ENCODE measurements at regions not wholly inside any gene's neighbourhood (a gene's known extent, or its start where the extent isn't known, plus 50 kb on each side); places are given as distances from the start of the nearest gene placed in this dataset.

DNA sequence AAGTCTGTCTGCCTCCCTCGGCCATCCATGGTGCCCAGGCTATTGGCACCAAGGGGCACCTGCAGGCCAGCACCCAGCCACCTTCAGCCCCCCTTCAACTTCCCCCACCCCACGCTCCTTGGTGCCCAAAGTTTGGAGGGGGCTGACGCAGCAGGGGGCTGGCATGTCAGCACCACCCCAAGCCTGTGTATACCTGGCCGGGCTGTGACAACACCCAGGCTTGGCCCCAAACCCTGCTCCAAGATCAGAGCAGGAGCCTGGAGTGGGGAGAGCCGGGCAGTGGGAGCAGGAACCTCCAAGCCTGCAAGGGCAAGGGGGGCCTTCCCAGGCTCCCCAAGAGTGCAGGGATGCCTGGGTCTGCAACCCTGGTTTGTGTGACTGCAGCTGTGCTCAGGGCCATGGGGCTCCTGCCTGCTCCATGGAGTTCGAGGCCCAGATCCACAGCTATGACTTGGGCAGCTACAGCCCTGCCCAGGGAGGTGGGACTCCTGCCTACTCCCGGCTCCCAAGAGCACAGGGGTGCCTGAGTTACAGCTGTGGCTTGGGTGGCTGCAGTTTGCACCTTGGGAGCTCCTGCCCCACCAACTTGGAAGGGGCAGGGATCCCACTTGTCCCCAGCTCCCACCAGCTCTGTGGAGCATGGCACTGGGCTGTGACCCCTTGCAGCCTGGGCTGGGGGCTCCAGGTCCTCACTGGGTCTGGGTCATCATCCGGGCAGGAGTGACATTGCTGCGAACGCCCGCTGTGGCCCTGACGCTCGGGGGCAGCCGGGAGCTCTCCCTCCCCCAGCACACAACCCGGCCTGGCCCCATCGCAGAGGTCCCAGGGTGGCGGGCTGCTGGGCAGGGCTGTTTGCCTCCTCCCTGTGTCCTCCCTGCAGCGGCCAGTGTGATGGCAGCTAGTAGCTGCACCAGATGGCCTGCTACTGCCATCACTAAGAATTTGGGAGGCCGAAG lies 175.5 kb upstream of the SDK2 start:
- no peak for DNase-seq

GRCh38 chr17:73820686-73821448 lies 176.6 kb upstream of the SDK2 start:
- DNase-seq, result no peak

GRCh38 chr17:73821665-73822064 lies 177.4 kb upstream of the SDK2 start:
- DNase-seq, result no peak

DNA sequence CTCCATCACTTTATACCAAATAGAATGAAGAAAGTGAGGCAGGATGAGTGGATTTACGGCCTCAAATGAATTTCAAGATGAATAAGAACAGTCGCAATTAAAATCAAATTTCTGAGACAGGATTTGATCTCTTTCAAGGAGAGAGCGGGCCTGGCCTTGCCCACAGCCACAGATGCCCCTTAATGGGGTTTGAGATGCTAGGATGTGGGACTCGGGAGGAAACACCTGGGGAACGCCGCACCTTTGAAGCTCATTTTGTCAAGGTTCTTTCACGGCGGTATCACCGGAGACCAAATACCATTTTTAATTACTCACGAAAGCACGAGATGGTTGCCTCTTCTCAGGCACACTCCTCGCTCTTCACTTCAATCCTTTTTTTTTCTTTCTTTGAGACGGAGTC lies 178.1 kb upstream of the SDK2 start:
- no peak for DNase-seq

DNA sequence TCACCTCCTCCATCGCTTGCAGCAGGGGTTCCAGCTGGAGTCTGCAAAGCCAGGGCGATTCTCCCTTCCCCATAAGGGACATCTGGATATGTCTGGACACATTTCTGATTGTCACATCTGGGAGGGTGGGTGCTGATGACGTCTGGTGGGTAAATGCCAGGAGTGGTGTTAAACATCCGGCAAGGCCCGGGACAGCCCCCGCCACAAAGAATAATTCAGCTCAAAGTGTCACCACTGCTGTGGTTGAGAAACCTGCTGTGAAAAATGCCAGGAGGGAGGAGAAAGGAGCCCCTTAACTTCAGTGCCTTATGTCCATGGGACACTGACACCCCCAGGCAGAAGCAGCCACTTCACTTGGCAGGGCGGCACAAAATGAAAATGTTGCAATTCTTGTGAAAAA lies 179.4 kb upstream of the SDK2 start:
- DNase-seq, result no peak

DNA sequence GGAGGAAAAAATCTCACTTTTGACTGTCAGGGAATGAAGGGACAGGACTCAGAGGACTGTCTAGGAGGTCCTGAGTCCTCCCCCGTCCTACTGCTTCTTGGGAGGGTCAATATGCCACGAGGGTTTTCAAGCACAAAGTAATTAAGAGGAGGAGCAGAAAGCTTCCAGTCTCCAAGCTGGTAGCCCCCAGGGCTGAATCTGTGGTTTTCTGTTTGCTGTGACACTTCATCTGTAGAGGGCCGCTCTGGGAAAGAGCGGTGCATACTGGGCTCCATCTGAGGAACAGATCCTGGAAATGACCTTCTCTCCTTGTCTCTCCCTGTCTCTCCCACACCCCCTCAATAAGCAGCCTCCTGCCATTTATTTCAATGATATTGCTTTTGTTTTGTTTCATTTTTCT lies 180.1 kb upstream of the SDK2 start:
- no peak for DNase-seq

- DNase-seq, result no peak
Observed at GRCh38 chr17:73826181-73826871, 182.1 kb upstream of the SDK2 start.

GRCh38 chr17:73826872-73827228 lies 182.6 kb upstream of the SDK2 start:
- DNase-seq, result no peak

DNA sequence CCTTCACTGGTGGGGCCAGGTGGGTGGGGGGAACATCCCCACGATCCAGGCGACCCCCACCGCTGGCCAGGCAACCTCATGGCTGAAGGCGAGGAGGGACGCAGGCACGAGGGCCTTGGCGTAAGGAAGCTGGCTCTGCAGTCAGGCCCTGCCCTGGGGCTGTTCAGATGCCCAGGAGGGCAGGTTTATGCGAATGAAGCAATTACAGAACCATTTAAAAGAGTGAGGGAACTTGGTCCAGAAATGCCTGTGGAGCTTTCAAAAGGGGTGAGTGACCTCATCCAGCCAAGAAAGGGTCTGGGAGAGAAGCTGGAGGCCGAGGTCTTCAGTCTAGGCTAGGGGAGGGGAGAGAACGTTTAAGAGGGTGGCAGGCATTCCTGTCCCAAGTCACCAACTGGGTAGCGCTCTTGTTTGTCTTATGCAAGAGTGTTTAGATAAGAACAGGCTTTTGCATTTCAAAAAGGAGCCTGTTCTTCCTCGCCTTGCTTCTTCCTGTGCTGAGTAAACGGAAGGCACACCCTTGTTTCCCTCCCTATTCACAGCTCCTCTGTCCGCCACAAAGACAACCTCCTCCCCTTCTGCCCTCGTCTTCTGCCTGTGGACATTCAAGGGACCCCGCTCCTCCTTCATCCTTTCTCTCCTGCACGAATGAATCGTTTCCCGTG lies 183.5 kb upstream of the SDK2 start:
- DNase-seq, result no peak

DNA sequence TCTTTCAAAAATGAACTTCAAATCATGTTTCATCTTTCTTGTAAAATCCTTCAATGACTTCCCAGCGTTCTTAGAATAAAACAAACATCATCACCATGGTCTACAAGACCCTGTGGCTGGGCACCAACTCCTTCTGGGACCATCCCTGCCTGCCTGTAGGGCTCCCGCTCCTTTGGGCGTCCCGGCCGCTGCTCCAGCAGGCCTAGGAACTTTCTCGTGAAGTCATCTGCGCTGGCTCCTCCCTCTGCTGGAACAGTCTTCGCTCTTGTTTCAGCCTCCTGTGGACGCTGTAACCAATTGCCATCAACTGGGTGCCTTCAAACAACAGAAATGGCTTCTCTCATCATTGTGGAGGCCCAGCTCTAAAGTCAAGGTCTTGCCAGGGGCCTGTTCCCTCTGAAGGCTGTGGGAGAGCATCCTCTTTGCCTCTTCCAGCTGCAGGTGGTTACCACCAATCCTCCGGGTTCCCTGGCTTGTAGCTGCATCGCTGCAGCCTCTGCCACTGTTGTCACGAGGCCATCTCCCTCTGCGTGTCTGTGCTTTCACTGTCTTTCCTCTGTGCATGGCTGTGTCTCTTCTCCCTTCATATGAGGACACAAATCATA lies 185.5 kb upstream of the SDK2 start:
- DNase-seq, result no peak

DNA sequence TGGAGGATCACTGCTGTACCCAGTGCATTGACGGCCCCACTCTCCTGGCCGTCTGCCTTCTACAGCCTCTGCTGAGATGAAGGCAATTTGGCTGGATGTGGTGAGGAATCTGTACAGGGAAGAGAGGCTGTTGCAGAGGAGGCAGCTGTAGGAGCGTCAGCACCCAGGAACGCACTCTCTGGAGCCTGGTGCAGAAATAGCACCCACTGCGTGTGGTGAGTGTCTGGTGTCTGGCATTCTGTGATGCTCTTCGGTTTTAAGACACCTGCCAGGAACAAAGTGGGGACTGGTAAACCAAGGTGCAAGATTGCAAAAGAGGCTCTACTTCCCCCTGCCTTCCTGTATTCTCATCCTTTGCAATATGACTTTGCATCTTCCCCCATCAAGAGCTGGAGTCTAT lies 187.5 kb upstream of the SDK2 start:
- no peak for DNase-seq

DNA sequence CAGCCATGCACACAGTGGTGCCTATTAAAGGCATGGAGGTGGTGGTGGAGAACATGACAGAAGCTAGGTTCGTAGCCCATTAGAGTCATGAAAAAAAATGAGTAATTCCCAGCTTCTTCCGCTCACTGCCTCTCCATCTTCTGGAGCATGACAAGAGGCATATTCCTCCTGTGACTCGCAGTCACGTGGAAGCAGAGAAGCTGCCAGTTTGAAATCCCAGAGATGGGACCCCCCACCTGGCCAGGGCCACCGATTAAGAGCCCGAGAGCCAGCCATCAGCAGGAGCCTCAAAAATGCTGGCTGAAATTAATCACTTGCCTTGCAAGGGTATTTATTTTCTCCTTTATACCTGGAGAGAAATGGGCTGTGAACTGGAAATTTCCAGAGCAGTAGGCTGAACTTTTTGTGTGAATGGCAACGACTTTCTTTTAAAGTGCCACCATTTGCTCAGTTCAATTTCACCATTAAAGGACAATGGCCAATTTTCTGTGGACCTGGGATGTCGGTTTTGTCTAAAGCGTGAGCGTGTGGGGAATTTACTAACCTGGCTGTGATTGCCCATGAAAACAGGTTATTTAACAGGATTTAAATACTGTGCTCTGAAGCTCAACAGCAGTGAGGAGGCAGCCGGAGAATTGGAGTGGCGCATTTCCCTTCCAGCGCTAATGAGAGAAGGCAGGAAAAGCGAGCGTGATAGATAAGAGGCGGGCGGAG lies 189.7 kb upstream of the SDK2 start:
- no peak for DNase-seq

GRCh38 chr17:73834684-73835343 lies 190.6 kb upstream of the SDK2 start:
- no peak for DNase-seq

- no peak for DNase-seq
Observed at GRCh38 chr17:73835605-73836004, 191.4 kb upstream of the SDK2 start.

- no peak for DNase-seq
Observed at GRCh38 chr17:73838815-73839214, 194.6 kb upstream of the SDK2 start.

DNA sequence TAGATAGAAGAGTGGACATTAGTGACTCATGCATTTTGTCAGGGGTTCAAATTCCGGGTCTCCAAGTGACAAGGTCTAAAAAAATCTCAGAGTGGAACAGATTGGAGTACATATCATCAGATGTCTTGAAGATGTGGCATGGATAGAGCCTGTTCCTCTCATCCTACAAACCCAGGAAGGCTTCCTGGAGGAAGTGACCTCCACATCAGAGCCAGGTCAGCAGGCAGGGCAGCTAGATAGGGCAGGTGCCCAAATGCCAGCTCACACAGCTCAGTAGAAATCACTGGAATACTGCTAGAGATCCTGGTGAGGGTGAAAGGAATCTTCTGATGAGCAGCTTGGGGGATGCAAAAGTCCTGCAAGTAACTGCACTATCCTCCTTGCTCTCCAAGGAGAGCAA lies 196.6 kb upstream of the SDK2 start:
- no peak for DNase-seq

DNA sequence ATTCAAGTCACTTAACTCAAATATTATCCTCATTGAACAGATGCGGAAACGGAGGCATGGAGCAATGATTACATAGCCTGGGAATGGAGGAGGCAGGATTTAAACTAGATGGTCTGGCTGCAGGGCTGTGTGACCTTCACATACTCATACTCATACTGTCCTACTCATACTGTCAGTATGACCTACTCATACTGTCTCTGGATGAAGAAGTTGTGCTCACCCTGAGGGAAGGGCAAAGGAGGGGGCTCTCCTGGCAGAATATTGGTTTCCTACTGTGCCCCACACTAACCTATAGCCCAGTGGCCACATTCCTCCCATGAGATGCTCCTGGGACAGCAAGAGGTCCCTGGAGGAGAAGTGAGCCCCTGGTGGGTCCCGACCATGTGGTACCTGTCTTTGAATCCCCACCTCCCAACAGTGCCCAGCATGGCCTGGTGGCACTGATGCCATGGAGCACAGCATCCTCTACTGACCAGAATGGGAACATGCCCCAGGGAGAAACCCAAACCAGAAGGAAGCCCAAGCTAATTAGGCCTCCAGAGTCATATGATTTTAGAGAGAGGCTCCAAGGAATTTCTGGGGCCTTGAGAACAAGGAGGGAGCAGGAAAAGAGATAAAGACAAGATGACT lies 197.3 kb upstream of the SDK2 start:
- no peak for DNase-seq

DNA sequence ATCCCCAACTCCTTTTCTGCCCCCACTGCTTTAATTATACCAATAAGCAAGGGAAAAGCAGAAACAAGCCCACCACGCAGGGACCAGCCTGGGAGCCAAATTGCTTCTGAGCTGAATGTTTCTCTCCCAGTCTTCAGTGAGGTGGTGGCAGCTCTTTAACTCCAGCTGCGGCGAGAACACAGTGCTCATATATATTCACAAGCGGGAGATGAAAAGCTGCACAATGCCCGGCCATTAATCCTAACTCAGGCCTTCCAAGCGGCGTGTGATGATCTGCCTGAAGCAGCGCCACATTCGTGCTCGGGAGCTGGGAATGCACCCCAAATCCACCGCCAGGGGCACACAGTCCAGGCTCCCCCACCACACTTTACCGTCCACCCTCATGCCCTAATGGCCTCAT lies 203.7 kb upstream of the SDK2 start:
- DNase-seq, result no peak

DNA sequence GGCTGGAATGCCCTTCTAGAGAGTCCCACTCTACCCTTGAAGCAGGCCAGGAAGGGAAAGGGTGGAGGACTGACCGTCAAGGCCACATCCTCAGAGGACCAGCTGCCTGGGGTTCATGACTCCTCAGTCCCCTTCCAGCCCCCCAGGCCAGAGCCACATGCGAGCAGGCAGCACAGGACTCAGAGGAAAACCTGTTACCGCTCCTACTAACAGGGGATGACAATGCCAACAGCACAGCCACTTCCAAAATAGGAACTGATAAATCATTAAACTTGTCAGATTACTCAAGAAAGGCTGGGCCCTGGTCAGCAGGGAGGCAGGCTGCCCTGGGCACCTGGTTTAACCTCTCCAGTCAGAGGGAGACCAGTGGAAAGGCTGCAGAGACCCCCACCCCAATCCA lies 206.2 kb upstream of the SDK2 start:
- DNase-seq, result no peak

- DNase-seq, result no peak
Observed at GRCh38 chr17:73851091-73851490, 206.8 kb upstream of the SDK2 start.

DNA sequence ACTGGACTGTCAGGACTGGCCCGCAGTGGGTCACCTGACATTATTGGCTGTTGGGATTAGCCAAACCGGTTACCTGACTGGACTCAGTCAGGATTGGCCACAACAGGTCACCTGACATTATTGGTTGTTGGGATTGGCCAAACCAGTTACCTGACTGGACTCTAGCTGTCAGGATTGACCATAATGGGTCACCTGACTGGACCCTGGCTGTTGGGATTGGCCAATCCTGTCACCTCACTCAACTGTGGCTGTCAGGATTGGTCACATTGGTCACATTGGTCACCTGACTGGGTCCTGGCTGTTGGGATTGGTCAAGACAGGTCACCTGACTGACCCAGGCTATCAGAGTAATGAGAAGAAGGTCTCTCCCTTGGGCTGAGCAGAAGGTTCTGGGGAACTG lies 207.7 kb upstream of the SDK2 start:
- no peak for DNase-seq

Data from activated CD4-positive, CD25-positive, alpha-beta regulatory T cell (primary cell).